ENCODE measurements at regions not wholly inside any gene's neighbourhood (a gene's known extent, or its start where the extent isn't known, plus 50 kb on each side); places are given as distances from the start of the nearest gene placed in this dataset.

DNA sequence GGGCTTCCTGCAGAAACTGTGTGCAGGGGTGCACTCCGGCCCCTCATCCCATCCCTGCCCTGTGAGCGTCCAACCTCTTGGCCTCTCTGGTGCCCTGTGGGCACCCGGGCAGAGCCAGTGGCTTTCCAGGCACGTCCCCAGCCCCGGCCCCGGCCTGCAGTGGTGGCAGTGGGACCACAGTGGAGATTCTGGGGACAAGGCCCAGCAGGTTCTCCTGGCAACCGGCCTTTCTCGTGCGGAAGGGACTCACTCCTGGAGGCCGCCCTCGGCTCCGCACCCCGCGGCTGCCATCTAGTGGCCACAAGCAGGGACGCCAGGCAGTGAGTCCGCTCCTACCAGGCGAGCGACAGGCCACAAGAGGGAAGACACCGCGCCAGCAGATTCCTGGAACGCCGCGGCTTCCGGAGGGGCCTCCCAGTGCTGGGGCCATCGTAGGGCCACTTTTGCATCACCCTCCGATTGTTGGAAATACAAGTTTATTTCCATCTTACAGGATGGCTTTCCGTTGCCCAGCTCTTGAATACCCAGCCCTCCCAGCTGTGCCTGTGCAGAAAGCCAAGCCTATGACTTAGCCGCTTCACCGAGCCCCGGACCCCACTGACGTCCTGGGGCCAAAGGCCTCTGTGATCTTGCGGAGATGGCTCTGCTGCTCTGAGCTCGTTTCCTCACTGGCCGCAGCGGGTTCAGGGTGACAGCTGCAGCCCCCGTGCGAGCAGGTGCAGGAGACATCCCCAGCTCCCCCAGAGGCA lies 357.3 kb downstream of the CTTN start:
- DNase-seq (ENCODE audit: low read depth, low spot score) (peak; percentile 31), ATAC-seq (peak; percentile 100)
- no peaks in the 10 kb centered on the region for H3K79me2 ChIP-seq (ENCODE audit: insufficient read depth, low read length)
- H3K9ac ChIP-seq (ENCODE audit: low read length) = no peak overlapping the region
- TF ChIP-seq SP1 (IDR thresholded peaks at IDR 0.05; ENCODE audit: low read depth) (no peak), ZBTB33 (IDR thresholded peaks at IDR 0.05; ENCODE audit: extremely low read depth, insufficient replicate concordance, low read length) (no peak), RAD21 (IDR thresholded peaks at IDR 0.05; ENCODE audit: low read depth) (peak; percentile 93), TCF7L2 (IDR thresholded peaks at IDR 0.05; ENCODE audit: borderline replicate concordance, extremely low read depth, insufficient read depth, insufficient read length) (no peak), EZH2phosphoT487 (IDR thresholded peaks at IDR 0.05; ENCODE audit: borderline replicate concordance) (no peak), YY1 (IDR thresholded peaks at IDR 0.05; ENCODE audit: extremely low read depth, insufficient replicate concordance, low read depth, low read length) (peak; percentile 58), ZNF274 (IDR thresholded peaks at IDR 0.05; ENCODE audit: low read depth, low read length) (no peak), EGR1 (IDR thresholded peaks at IDR 0.05; ENCODE audit: low read depth) (no peak), POLR2AphosphoS5 (IDR thresholded peaks at IDR 0.05; ENCODE audit: low read depth, low read length) (no peak), ELF1 (IDR thresholded peaks at IDR 0.05; ENCODE audit: borderline replicate concordance, low read depth) (no peak), ZFX (IDR thresholded peaks at IDR 0.05) (no peak), CBX3 (IDR thresholded peaks at IDR 0.05; ENCODE audit: low read depth) (no peak), MAX (IDR thresholded peaks at IDR 0.05) (no peak), SIN3A (IDR thresholded peaks at IDR 0.05; ENCODE audit: low read depth) (no peak), CEBPB (IDR thresholded peaks at IDR 0.05; ENCODE audit: low read depth) (no peak), FOSL1 (IDR thresholded peaks at IDR 0.05; ENCODE audit: low read depth) (no peak), CTCF (IDR thresholded peaks at IDR 0.05 in 2 of 3, conservative IDR thresholded peaks at IDR 0.05 in 1 of 3; ENCODE audit: borderline replicate concordance in 1 of 3, insufficient read depth in 1 of 3, low read depth in 2 of 3, low read length in 2 of 3) (peak; percentile 86 to 97 (median 92))
- TF ChIP-seq, protein P1, sequence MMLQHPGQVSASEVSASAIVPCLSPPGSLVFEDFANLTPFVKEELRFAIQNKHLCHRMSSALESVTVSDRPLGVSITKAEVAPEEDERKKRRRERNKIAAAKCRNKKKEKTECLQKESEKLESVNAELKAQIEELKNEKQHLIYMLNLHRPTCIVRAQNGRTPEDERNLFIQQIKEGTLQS (IDR thresholded peaks at IDR 0.05) = no peak
- TF ChIP-seq, protein P2, sequence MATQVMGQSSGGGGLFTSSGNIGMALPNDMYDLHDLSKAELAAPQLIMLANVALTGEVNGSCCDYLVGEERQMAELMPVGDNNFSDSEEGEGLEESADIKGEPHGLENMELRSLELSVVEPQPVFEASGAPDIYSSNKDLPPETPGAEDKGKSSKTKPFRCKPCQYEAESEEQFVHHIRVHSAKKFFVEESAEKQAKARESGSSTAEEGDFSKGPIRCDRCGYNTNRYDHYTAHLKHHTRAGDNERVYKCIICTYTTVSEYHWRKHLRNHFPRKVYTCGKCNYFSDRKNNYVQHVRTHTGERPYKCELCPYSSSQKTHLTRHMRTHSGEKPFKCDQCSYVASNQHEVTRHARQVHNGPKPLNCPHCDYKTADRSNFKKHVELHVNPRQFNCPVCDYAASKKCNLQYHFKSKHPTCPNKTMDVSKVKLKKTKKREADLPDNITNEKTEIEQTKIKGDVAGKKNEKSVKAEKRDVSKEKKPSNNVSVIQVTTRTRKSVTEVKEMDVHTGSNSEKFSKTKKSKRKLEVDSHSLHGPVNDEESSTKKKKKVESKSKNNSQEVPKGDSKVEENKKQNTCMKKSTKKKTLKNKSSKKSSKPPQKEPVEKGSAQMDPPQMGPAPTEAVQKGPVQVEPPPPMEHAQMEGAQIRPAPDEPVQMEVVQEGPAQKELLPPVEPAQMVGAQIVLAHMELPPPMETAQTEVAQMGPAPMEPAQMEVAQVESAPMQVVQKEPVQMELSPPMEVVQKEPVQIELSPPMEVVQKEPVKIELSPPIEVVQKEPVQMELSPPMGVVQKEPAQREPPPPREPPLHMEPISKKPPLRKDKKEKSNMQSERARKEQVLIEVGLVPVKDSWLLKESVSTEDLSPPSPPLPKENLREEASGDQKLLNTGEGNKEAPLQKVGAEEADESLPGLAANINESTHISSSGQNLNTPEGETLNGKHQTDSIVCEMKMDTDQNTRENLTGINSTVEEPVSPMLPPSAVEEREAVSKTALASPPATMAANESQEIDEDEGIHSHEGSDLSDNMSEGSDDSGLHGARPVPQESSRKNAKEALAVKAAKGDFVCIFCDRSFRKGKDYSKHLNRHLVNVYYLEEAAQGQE (IDR thresholded peaks at IDR 0.05; ENCODE audit: low read depth) = no peak
- no peaks in the 10 kb centered on the region for H3K9me2 ChIP-seq (ENCODE audit: insufficient read depth)
- H3K4me2 ChIP-seq (ENCODE audit: low read length) = no peak overlapping the region
- no peaks in the 10 kb centered on the region for H3K36me3 ChIP-seq (ENCODE audit: control insufficient read depth in 1 of 2, insufficient read depth in 2 of 2, low read length in 2 of 2)
- POLR2A ChIA-PET = no interaction called here
- no peak overlapping the region for H2AFZ ChIP-seq (ENCODE audit: low read depth, low read length, poor library complexity, severe bottlenecking)
- H3K4me1 ChIP-seq (ENCODE audit: control insufficient read depth in 1 of 2, insufficient read depth in 2 of 2, low read length in 2 of 2) = peaks cover 0 to 4% of the 10 kb centered on the region in 2 experiments; a peak in 1 of 4 replicates
- CTCF ChIA-PET = interaction anchor here (1.3 to 1.7 kb wide), 3 partner anchors 252 to 288 kb away, joined by 5 to 12 read pairs (median 8); no protein-coding TSS in a partner anchor
- RAD21 ChIA-PET (ENCODE audit: low non-redundant PET in 1 of 2, low total read pairs in 2 of 2, uncharacterized antibody in 2 of 2, unreplicated experiment in 2 of 2) = no interaction called here
- H4K20me1 ChIP-seq (ENCODE audit: insufficient read depth) = no peaks in the 10 kb centered on the region
- intact Hi-C loops (cut with micrococcal nuclease) = loop anchor here (1.0 to 10.0 kb wide), 2 partner anchors 191 to 288 kb away; no protein-coding TSS in a partner anchor
- H3K4me3 ChIP-seq (replicated peaks in 1 of 2; ENCODE audit: low read depth in 1 of 2, low read length in 2 of 2) = no peak overlapping the region
- H3K27me3 ChIP-seq (ENCODE audit: insufficient read depth, low read length) = no peaks in the 10 kb centered on the region
- no TSS peak for BruUV-seq (replicated peaks)
- peaks cover 5 to 8% of the 10 kb centered on the region in 2 experiments; a peak in 2 of 4 replicates for H3K9me3 ChIP-seq (ENCODE audit: control insufficient read depth in 1 of 2, insufficient read depth in 1 of 2, low read depth in 1 of 2, low read length in 2 of 2)
- H3K27ac ChIP-seq (ENCODE audit: low read depth, low read length) = no peak overlapping the region
